NT2/D1 (cell line): ENCODE measurements at regions not wholly inside any gene's neighbourhood (a gene's known extent, or its start where the extent isn't known, plus 50 kb on each side); places are given as distances from the start of the nearest gene placed in this dataset.

Experiments used
- SUZ12 ChIP-seq: IDR thresholded peaks from 2 replicates; pipeline ENCODE4 v1.6.1; 2011; ENCODE audit not compliant: insufficient read length, insufficient read depth; ENCODE audit errors: extremely low read depth
- YY1 ChIP-seq: IDR thresholded peaks from 2 replicates; pipeline ENCODE4 v1.6.1; 2011; ENCODE audit not compliant: insufficient read length, insufficient read depth
- ZNF274 ChIP-seq: IDR thresholded peaks from 2 replicates; pipeline ENCODE4 v1.6.1; 2011; ENCODE audit warnings: mild to moderate bottlenecking, low read depth, low read length

- TF ChIP-seq SUZ12 (no peak), ZNF274 (no peak), YY1 (no peak)
Measured at GRCh38 chr5:158621391-158621790, 478.3 kb downstream of the EBF1 start.
